ENCODE measurements at regions not wholly inside any gene's neighbourhood (a gene's known extent, or its start where the extent isn't known, plus 50 kb on each side); places are given as distances from the start of the nearest gene placed in this dataset.

GRCh38 chr3:15952543-15953175 lies 154.9 kb upstream of the ANKRD28 start:
- no peak overlapping the region for H3K9ac ChIP-seq (ENCODE audit: insufficient read depth, low read length, poor library complexity, severe bottlenecking)
- H3K79me2 ChIP-seq (ENCODE audit: insufficient read depth, low read length), result no peaks in the 10 kb centered on the region
- H3K9me3 ChIP-seq (replicated peaks in 1 of 2; ENCODE audit: control insufficient read depth in 1 of 2, insufficient read depth in 1 of 2, low read length in 2 of 2), result no peaks in the 10 kb centered on the region
- Mint-ChIP-seq H3K4me1 (no peaks in the 10 kb centered on the region), H3K9me3 (peaks cover 0 to 9% (median 1%) of the 10 kb centered on the region in 7 donors), H3K27me3 (ENCODE audit: low read depth in 3 of 3) (peaks cover 0 to 3% (median 2%) of the 10 kb centered on the region in 3 donors), H3K36me3 (no peaks in the 10 kb centered on the region), H3K27ac (no peak overlapping the region), H3K4me3 (no peak overlapping the region)
- no peaks in the 10 kb centered on the region for H4K20me1 ChIP-seq (ENCODE audit: insufficient read depth, low read length)
- H3K4me2 ChIP-seq (replicated peaks; ENCODE audit: extremely low read depth, low read length, poor library complexity, severe bottlenecking), result no peak overlapping the region
- H3K36me3 ChIP-seq (replicated peaks in 1 of 2; ENCODE audit: control insufficient read depth in 1 of 2, insufficient read depth in 2 of 2, low read length in 2 of 2), result no peaks in the 10 kb centered on the region
- H3K4me1 ChIP-seq (ENCODE audit: control insufficient read depth in 1 of 2, insufficient read depth in 2 of 2, low read length in 2 of 2), result no peaks in the 10 kb centered on the region
- TF ChIP-seq, protein P1, sequence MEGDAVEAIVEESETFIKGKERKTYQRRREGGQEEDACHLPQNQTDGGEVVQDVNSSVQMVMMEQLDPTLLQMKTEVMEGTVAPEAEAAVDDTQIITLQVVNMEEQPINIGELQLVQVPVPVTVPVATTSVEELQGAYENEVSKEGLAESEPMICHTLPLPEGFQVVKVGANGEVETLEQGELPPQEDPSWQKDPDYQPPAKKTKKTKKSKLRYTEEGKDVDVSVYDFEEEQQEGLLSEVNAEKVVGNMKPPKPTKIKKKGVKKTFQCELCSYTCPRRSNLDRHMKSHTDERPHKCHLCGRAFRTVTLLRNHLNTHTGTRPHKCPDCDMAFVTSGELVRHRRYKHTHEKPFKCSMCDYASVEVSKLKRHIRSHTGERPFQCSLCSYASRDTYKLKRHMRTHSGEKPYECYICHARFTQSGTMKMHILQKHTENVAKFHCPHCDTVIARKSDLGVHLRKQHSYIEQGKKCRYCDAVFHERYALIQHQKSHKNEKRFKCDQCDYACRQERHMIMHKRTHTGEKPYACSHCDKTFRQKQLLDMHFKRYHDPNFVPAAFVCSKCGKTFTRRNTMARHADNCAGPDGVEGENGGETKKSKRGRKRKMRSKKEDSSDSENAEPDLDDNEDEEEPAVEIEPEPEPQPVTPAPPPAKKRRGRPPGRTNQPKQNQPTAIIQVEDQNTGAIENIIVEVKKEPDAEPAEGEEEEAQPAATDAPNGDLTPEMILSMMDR (IDR thresholded peaks at IDR 0.05), result no peak
- intact Hi-C loops (cut with micrococcal nuclease), result no loop called here
- WGBS (ENCODE audit: insufficient coverage), result no CpG with 5 or more reads among the region's 2 CpGs
- no peaks in the 10 kb centered on the region for H3K27me3 ChIP-seq (ENCODE audit: control insufficient read depth in 2 of 2, insufficient read depth in 2 of 2, low read length in 2 of 2)
- H3K4me3 ChIP-seq (replicated peaks in 1 of 3; ENCODE audit: low read depth in 2 of 3, low read length in 3 of 3), result no peak overlapping the region
- no peak overlapping the region for H3K27ac ChIP-seq (ENCODE audit: low read depth in 1 of 2, low read length in 2 of 2)
- DNase-seq, result no peak
- H2AFZ ChIP-seq (ENCODE audit: insufficient read depth, low read depth, low read length, poor library complexity, severe bottlenecking), result no peak overlapping the region

- Mint-ChIP-seq H3K4me3 (no peak overlapping the region), H3K9me3 (peaks cover 0 to 9% (median 1%) of the 10 kb centered on the region in 7 donors), H3K36me3 (no peaks in the 10 kb centered on the region), H3K4me1 (no peaks in the 10 kb centered on the region), H3K27ac (no peak overlapping the region), H3K27me3 (ENCODE audit: low read depth in 3 of 3) (peaks cover 0 to 2% (median 0%) of the 10 kb centered on the region in 3 donors)
- no peaks in the 10 kb centered on the region for H3K9me3 ChIP-seq (replicated peaks in 1 of 2; ENCODE audit: control insufficient read depth in 1 of 2, insufficient read depth in 1 of 2, low read length in 2 of 2)
- TF ChIP-seq, protein P1 (IDR thresholded peaks at IDR 0.05), result no peak
- no peaks in the 10 kb centered on the region for H3K36me3 ChIP-seq (replicated peaks in 1 of 2; ENCODE audit: control insufficient read depth in 1 of 2, insufficient read depth in 2 of 2, low read length in 2 of 2)
- H3K79me2 ChIP-seq (ENCODE audit: insufficient read depth, low read length), result no peaks in the 10 kb centered on the region
- H3K27me3 ChIP-seq (ENCODE audit: control insufficient read depth in 2 of 2, insufficient read depth in 2 of 2, low read length in 2 of 2), result no peaks in the 10 kb centered on the region
- H3K4me1 ChIP-seq (ENCODE audit: control insufficient read depth in 1 of 2, insufficient read depth in 2 of 2, low read length in 2 of 2), result no peaks in the 10 kb centered on the region
- intact Hi-C loops (cut with micrococcal nuclease), result no loop called here
- H4K20me1 ChIP-seq (ENCODE audit: insufficient read depth, low read length), result no peaks in the 10 kb centered on the region
- DNase-seq, result no peak
- H3K4me3 ChIP-seq (replicated peaks in 1 of 3; ENCODE audit: low read depth in 2 of 3, low read length in 3 of 3), result no peak overlapping the region
- H2AFZ ChIP-seq (ENCODE audit: insufficient read depth, low read depth, low read length, poor library complexity, severe bottlenecking), result no peak overlapping the region
- H3K4me2 ChIP-seq (replicated peaks; ENCODE audit: extremely low read depth, low read length, poor library complexity, severe bottlenecking), result no peak overlapping the region
- no peak overlapping the region for H3K27ac ChIP-seq (ENCODE audit: low read depth in 1 of 2, low read length in 2 of 2)
- H3K9ac ChIP-seq (ENCODE audit: insufficient read depth, low read length, poor library complexity, severe bottlenecking), result no peak overlapping the region
These were observed 156.1 kb upstream of the ANKRD28 start for GRCh38 chr3:15953841-15954240.

Measured in CD14-positive monocyte (primary cell).